ENCODE measurements at regions not wholly inside any gene's neighbourhood (a gene's known extent, or its start where the extent isn't known, plus 50 kb on each side); places are given as distances from the start of the nearest gene placed in this dataset.

- no peak for TF ChIP-seq YY1 (IDR thresholded peaks at IDR 0.05; ENCODE audit: insufficient read depth, insufficient read length)
- no peak for TF ChIP-seq ZNF274 (IDR thresholded peaks at IDR 0.05; ENCODE audit: low read depth, low read length)
- TF ChIP-seq SUZ12 (IDR thresholded peaks at IDR 0.05; ENCODE audit: extremely low read depth, insufficient read depth, insufficient read length), result no peak
Measured at GRCh38 chr14:45907782-45908181, 654.8 kb upstream of the MIS18BP1 start.
